GM23338 (cell line): ENCODE measurements at regions not wholly inside any gene's neighbourhood (a gene's known extent, or its start where the extent isn't known, plus 50 kb on each side); places are given as distances from the start of the nearest gene placed in this dataset.

ENCODE experiments used
- ATAC-seq: fragments of 200-7000 bp; cut with Tn5 transposase; 3 replicates; pipeline ENCODE4 v1.9.1; 2020
- DNase-seq: peaks from one replicate; pipeline ENCODE4 v3.0.0-alpha.2; 2015; ENCODE audit warnings: low spot score
- H2AFZ ChIP-seq: fragments of 200-600 bp; sonication (generic); 2 replicates; pipeline ENCODE4 v1.8.0; 2016; ENCODE audit warnings: antibody characterized with exemption, mild to moderate bottlenecking, moderate library complexity
- H3F3A ChIP-seq: fragments of 200-600 bp; sonication (generic); replicated peaks from 2 replicates; pipeline ENCODE4 v1.8.0; 2017; ENCODE audit warnings: antibody characterized with exemption, mixed run types, low read depth
- H3K27ac ChIP-seq: fragments of 200-600 bp; sonication (generic); 2 replicates; pipeline ENCODE4 v1.6.1; 2016; ENCODE audit warnings: low read depth
- H3K27me3 ChIP-seq: fragments of 200-600 bp; sonication (generic); 2 replicates; pipeline ENCODE4 v1.8.0; 2016; ENCODE audit warnings: mild to moderate bottlenecking, mixed run types, moderate library complexity; ENCODE audit not compliant: insufficient read depth
- H3K36me3 ChIP-seq: fragments of 200-600 bp; sonication (generic); 2 replicates; pipeline ENCODE4 v1.8.0; 2016; ENCODE audit warnings: mild to moderate bottlenecking; ENCODE audit not compliant: insufficient read depth
- H3K4me1 ChIP-seq: fragments of 200-600 bp; sonication (generic); 2 replicates; pipeline ENCODE4 v1.8.0; 2016; ENCODE audit warnings: mild to moderate bottlenecking, moderate library complexity; ENCODE audit not compliant: insufficient read depth
- H3K4me2 ChIP-seq: fragments of 200-600 bp; sonication (generic); 2 replicates; pipeline ENCODE4 v1.7.1; 2017; ENCODE audit warnings: mixed run types
- H3K4me3 ChIP-seq: fragments of 200-600 bp; sonication (generic); 2 replicates; pipeline ENCODE4 v1.6.1; 2016; ENCODE audit warnings: mixed run types
- H3K79me2 ChIP-seq: fragments of 200-600 bp; sonication (generic); replicated peaks from 2 replicates; pipeline ENCODE4 v1.8.0; 2017; ENCODE audit warnings: mild to moderate bottlenecking; ENCODE audit not compliant: insufficient read depth
- H3K9me2 ChIP-seq: fragments of 200-600 bp; sonication (generic); 2 replicates; pipeline ENCODE4 v1.8.0; 2017; ENCODE audit not compliant: insufficient read depth
- H4K20me1 ChIP-seq: fragments of 200-600 bp; sonication (generic); replicated peaks from 2 replicates; pipeline ENCODE4 v1.8.0; 2017; ENCODE audit warnings: mild to moderate bottlenecking; ENCODE audit not compliant: insufficient read depth
- H3K27ac Mint-ChIP-seq: 2 replicates; pipeline ENCODE4 v1.8.0; 2020; ENCODE audit warnings: inconsistent platforms, mild to moderate bottlenecking, moderate library complexity, mixed read lengths
- H3K27me3 Mint-ChIP-seq: 3 replicates; pipeline ENCODE4 v1.8.0; 2022; ENCODE audit warnings: low read depth, mild to moderate bottlenecking, moderate library complexity, mixed read lengths, inconsistent platforms; ENCODE audit not compliant: insufficient read depth, poor library complexity
- H3K36me3 Mint-ChIP-seq: 3 replicates; pipeline ENCODE4 v1.8.0; 2021; ENCODE audit warnings: low read depth, mild to moderate bottlenecking, inconsistent platforms, moderate library complexity, mixed read lengths
- H3K4me1 Mint-ChIP-seq: 3 replicates; pipeline ENCODE4 v1.8.0; 2020; ENCODE audit warnings: mild to moderate bottlenecking, inconsistent platforms, mixed read lengths
- H3K4me3 Mint-ChIP-seq: 3 replicates; pipeline ENCODE4 v1.8.0; 2021; ENCODE audit warnings: moderate library complexity, mild to moderate bottlenecking, inconsistent platforms, mixed read lengths
- H3K9me3 Mint-ChIP-seq: 3 replicates; pipeline ENCODE4 v1.8.0; 2020; ENCODE audit warnings: moderate library complexity, mild to moderate bottlenecking, inconsistent platforms, mixed read lengths
- CREB1 ChIP-seq: fragments of 250-450 bp; sonication (Bioruptor Pico); IDR thresholded peaks from 2 replicates; pipeline ENCODE4 v1.5.0; 2020; ENCODE audit warnings: low read depth, mild to moderate bottlenecking, moderate library complexity
- STAT1 ChIP-seq: IDR thresholded peaks from one replicate; pipeline ENCODE4 v1.6.1; 2016; ENCODE audit warnings: antibody characterized with exemption; ENCODE audit not compliant: unreplicated experiment
- ZNF331 ChIP-seq: fragments of 250-450 bp; sonication (Bioruptor Pico); IDR thresholded peaks from 2 replicates; pipeline ENCODE4 v1.5.0; 2020; ENCODE audit warnings: low read depth, mild to moderate bottlenecking, moderate library complexity
- TF ChIP-seq, protein P1 (sequence below): IDR thresholded peaks from 2 replicates; pipeline ENCODE4 v1.6.1; 2016; ENCODE audit warnings: antibody characterized with exemption
- TF ChIP-seq, protein P2 (sequence below): fragments of 250-450 bp; sonication (Bioruptor Pico); IDR thresholded peaks from 2 replicates; pipeline ENCODE4 v1.5.0; 2020; ENCODE audit warnings: mild to moderate bottlenecking, moderate library complexity
- TF ChIP-seq, protein P3 (sequence below), 2 experiments: fragments of 200-600 bp in 1 of 2; sonication (generic) in 1 of 2; conservative IDR thresholded peaks; 2 replicates each; pipeline versions ENCODE4 v1.5.1 to v1.6.1; 2016 to 2017; ENCODE audit warnings: antibody characterized with exemption in 2 of 2, low read depth in 2 of 2, mild to moderate bottlenecking in 2 of 2, moderate library complexity in 1 of 2

DNA sequence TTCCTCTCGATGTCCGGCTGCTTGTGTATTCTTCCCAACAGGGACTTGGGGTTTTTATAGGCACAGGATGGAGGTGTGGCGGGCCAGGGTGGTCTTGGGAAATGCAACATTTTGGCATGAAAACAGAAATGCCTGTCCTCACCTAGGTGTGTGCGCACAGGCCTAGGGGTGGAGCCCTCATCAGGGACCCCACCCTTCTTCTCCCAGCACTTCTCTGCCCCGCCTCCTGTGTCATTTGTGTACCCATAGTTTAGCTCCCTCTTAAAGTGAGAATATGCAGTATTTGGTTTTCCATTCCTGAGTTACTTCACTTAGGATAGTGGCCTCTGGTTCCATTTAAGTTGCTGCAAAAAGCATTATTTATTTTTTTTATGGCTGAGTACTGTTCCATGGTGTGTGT is 90.2 kb upstream of the ITGB1 start:
- Histone ChIP-seq H2AFZ (no peak overlapping the region), H3K79me2 (no peaks in the 10 kb centered on the region), H3K4me3 (no peak overlapping the region), H4K20me1 (no peaks in the 10 kb centered on the region), H3K9me2 (0 out of 2 replicates have a peak, but pooled peaks cover 5% of the 10 kb centered on the region), H3K36me3 (no peaks in the 10 kb centered on the region), H3K27ac (no peak overlapping the region), H3K4me1 (peaks cover 18% of the 10 kb centered on the region), H3F3A (no peaks in the 10 kb centered on the region), H3K27me3 (no peaks in the 10 kb centered on the region), H3K4me2 (no peak overlapping the region)
- Mint-ChIP-seq H3K4me1 (peaks cover 23% of the 10 kb centered on the region), H3K27ac (no peak overlapping the region), H3K9me3 (0 out of 3 replicates have a peak, but pooled peaks cover 3% of the 10 kb centered on the region), H3K36me3 (no peaks in the 10 kb centered on the region), H3K4me3 (no peak overlapping the region), H3K27me3 (peaks cover 5% of the 10 kb centered on the region)
- TF ChIP-seq ZNF331 (CRISPR knock-in tag) (no peak), CREB1 (no peak), STAT1 (no peak)
- TF ChIP-seq, protein P1, sequence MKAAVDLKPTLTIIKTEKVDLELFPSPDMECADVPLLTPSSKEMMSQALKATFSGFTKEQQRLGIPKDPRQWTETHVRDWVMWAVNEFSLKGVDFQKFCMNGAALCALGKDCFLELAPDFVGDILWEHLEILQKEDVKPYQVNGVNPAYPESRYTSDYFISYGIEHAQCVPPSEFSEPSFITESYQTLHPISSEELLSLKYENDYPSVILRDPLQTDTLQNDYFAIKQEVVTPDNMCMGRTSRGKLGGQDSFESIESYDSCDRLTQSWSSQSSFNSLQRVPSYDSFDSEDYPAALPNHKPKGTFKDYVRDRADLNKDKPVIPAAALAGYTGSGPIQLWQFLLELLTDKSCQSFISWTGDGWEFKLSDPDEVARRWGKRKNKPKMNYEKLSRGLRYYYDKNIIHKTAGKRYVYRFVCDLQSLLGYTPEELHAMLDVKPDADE = no peak
- TF ChIP-seq, protein P2, sequence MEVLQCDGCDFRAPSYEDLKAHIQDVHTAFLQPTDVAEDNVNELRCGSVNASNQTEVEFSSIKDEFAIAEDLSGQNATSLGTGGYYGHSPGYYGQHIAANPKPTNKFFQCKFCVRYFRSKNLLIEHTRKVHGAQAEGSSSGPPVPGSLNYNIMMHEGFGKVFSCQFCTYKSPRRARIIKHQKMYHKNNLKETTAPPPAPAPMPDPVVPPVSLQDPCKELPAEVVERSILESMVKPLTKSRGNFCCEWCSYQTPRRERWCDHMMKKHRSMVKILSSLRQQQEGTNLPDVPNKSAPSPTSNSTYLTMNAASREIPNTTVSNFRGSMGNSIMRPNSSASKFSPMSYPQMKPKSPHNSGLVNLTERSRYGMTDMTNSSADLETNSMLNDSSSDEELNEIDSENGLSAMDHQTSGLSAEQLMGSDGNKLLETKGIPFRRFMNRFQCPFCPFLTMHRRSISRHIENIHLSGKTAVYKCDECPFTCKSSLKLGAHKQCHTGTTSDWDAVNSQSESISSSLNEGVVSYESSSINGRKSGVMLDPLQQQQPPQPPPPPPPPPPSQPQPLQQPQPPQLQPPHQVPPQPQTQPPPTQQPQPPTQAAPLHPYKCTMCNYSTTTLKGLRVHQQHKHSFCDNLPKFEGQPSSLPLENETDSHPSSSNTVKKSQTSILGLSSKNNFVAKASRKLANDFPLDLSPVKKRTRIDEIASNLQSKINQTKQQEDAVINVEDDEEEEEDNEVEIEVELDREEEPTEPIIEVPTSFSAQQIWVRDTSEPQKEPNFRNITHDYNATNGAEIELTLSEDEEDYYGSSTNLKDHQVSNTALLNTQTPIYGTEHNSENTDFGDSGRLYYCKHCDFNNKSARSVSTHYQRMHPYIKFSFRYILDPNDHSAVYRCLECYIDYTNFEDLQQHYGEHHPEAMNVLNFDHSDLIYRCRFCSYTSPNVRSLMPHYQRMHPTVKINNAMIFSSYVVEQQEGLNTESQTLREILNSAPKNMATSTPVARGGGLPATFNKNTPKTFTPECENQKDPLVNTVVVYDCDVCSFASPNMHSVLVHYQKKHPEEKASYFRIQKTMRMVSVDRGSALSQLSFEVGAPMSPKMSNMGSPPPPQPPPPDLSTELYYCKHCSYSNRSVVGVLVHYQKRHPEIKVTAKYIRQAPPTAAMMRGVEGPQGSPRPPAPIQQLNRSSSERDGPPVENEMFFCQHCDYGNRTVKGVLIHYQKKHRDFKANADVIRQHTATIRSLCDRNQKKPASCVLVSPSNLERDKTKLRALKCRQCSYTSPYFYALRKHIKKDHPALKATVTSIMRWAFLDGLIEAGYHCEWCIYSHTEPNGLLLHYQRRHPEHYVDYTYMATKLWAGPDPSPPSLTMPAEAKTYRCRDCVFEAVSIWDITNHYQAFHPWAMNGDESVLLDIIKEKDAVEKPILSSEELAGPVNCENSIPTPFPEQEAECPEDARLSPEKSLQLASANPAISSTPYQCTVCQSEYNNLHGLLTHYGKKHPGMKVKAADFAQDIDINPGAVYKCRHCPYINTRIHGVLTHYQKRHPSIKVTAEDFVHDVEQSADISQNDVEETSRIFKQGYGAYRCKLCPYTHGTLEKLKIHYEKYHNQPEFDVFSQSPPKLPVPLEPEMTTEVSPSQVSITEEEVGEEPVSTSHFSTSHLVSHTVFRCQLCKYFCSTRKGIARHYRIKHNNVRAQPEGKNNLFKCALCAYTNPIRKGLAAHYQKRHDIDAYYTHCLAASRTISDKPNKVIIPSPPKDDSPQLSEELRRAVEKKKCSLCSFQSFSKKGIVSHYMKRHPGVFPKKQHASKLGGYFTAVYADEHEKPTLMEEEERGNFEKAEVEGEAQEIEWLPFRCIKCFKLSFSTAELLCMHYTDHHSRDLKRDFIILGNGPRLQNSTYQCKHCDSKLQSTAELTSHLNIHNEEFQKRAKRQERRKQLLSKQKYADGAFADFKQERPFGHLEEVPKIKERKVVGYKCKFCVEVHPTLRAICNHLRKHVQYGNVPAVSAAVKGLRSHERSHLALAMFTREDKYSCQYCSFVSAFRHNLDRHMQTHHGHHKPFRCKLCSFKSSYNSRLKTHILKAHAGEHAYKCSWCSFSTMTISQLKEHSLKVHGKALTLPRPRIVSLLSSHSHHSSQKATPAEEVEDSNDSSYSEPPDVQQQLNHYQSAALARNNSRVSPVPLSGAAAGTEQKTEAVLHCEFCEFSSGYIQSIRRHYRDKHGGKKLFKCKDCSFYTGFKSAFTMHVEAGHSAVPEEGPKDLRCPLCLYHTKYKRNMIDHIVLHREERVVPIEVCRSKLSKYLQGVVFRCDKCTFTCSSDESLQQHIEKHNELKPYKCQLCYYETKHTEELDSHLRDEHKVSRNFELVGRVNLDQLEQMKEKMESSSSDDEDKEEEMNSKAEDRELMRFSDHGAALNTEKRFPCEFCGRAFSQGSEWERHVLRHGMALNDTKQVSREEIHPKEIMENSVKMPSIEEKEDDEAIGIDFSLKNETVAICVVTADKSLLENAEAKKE = no peak
- TF ChIP-seq, protein P3, sequence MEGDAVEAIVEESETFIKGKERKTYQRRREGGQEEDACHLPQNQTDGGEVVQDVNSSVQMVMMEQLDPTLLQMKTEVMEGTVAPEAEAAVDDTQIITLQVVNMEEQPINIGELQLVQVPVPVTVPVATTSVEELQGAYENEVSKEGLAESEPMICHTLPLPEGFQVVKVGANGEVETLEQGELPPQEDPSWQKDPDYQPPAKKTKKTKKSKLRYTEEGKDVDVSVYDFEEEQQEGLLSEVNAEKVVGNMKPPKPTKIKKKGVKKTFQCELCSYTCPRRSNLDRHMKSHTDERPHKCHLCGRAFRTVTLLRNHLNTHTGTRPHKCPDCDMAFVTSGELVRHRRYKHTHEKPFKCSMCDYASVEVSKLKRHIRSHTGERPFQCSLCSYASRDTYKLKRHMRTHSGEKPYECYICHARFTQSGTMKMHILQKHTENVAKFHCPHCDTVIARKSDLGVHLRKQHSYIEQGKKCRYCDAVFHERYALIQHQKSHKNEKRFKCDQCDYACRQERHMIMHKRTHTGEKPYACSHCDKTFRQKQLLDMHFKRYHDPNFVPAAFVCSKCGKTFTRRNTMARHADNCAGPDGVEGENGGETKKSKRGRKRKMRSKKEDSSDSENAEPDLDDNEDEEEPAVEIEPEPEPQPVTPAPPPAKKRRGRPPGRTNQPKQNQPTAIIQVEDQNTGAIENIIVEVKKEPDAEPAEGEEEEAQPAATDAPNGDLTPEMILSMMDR (conservative IDR thresholded peaks at IDR 0.05; ENCODE audit: low read depth in 2 of 2) = no peak
- DNase-seq = no peak
- ATAC-seq = no peak
